NCI-H146 treated with DMSO at 0.1 percent for 48 hours (cell line): ENCODE measurements at regions not wholly inside any gene's neighbourhood (a gene's known extent, or its start where the extent isn't known, plus 50 kb on each side); places are given as distances from the start of the nearest gene placed in this dataset.

Experiments used
- DNase-seq: peaks from one replicate; lab custom pipeline; 2025; ENCODE audit not compliant: unreplicated experiment; lab: John Stamatoyannopoulos, UW

DNA sequence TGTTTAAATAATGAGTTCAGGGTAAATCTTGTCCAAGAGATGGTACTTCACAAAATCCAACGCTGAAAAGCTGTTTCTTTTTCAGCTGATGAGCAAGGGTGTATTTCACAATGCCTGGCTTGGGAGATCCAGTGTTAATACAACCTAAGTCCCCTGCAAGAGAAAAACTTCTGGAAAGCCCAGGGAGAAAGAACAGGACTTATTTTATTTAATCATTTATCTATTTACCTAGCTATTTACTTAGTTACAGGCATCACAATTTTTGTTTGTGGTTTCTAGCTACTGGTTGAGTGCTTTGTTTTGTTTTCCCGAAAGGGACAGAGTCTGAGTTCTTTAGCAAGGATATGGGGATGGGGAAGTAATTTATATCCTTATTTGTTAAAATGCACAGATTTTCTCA lies 598.2 kb upstream of the SYT4 start:
- DNase-seq, result no peak

DNA sequence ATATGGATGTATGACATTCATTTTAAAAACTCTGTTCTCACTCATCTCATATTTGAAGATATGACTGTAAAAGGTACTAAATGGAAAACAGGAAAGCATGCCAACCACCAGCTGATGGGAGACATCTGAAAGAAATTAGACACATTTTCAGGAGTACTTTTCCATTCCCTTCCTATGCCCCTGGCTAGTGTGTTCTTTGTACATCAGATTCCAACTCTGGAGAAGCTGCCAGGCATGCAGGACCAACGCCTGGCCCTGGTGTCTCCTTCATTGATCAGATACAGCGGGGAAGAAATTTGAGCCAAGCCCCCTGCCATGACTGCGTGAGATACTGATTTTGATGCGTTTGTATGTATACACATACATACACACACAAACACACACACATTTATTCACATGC lies 599.0 kb upstream of the SYT4 start:
- DNase-seq, result no peak

DNA sequence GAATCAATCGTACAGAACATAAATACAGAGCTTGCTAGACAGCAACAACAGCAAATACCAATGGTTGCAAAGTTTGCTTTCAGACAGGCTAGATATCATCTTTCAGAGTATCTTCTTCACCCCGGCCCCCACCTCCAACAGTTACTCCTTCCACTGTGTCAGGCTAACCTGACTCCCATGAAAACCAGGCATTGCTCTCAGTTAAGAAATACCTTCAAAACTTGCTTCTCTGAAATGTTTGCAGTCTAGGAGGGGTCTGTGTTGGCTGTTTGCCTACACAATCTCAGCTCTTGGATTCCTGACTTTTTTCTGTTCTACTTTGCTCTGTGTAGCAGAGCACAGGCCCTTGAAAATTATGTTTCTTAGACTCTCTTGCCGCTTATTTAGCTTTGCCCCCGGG lies 599.5 kb upstream of the SYT4 start:
- DNase-seq, result no peak

DNA sequence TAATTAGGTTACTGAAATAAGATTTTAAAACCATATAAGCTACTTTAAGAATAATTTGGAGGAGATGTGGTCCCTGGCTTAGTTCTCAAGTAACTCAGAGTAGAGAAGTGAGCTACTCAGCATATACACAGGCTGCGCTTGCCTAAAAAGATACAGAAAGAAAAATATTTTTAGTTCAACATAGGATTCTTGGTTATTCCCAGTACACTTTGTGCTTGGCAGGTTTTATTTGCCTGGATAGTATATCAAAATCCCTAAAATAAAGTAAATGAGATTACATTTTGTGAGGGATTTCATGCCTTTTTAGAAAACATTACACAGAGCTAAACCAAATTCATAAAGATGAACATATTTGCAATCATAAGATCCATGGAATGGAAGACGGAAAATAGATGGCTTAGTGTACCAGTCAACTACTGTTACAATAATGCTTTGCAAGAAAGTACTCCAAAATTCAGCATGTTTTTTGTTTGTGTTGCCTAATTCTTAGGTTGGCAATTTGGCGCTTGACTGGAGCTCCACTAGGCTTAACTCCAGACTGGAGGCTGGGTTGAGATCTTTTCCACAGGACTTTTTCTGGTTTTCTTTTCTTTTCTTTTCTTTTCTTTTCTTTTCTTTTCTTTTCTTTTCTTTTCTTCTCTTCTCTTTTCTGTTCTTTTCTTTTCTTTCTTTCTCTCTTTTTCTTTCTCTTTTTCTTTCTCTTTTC lies 600.5 kb upstream of the SYT4 start:
- no peak for DNase-seq

DNA sequence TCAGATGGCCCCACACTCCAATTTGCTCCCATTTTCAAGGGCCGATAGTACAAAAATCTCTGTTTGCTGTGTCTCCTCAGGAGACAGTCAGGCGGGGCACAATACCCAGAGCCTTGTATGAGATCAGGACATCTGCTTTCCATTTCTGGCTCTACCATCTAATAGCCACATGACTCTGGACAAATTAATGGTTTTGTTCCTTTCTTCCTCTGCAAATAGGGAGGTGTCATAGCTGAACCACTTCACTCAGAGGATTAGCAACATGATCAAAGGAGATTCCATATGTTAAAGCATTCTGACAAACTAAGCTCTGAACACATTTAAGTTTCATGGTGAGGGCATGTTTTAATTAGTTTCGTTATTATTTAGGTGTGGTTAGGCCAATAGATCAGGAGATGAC lies 602.1 kb upstream of the SYT4 start:
- no peak for DNase-seq

DNA sequence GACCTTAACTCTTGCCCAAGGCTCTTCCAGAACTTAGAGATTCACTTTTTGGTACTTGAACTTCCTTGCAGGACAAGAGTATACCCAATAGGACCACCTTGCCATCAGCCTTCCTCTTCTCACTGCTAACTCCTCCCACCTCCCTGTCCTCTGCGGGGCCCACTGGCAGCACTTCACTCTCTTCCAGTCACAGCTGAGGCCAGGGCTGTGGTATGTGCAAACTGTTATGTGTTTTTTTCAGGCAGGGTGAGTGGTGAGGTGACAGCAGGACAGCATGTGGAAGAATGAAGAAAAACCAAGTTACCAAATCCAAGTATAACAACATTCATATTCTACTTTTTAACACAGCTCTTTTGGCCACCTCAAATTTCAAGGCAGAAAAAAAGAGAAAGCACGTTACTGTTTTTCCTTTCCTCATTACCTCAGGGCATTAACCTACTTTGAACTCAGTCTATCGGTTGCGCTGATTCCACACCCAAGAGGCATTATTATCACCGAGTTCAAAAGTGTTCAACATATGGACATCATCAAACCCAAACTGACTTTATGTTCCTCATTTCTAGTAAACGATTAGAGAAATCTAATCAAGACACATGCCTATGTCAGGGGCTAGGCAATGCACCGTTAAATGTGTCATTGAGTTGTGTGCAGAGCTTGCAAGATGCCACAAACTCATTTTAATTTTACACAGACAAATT lies 605.2 kb upstream of the SYT4 start:
- no peak for DNase-seq

DNA sequence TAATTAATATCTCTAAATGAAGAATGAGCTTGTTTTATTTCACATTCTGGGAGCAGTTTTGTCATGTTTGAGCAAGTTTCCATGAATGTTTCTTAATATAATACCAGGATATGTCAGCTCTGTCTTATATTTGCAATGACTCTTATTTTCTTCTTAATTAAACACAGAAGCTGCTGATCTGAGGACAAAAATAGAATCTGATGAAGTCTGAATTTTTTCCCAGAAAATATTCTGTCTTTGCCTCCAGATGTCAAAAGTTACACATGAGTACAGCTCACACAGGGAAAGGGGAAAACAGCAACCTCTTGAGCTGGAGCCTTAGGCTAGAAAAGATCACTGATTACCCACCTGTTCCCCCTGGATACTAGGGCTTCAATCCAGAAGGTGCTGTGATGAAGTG lies 606.6 kb upstream of the SYT4 start:
- DNase-seq, result no peak

DNA sequence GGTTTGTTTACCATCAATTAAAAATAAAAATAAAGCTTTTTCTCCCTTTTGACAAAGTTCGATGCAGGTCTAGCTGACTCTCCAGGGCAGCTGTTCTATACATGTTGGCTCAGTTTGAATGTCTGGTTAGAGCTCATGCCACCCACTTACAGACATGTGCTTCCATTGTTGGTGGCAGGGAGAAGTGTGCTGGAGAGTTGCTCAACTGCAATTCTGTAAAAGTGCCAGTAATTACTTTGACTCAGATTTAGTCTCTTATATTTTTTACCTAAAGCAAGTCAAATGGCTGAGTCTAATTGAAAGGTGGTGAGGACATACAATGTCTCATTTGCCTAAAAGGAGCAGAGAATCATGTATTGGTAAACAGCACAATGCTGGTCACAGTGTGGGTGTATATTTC lies 609.1 kb upstream of the SYT4 start:
- no peak for DNase-seq

DNA sequence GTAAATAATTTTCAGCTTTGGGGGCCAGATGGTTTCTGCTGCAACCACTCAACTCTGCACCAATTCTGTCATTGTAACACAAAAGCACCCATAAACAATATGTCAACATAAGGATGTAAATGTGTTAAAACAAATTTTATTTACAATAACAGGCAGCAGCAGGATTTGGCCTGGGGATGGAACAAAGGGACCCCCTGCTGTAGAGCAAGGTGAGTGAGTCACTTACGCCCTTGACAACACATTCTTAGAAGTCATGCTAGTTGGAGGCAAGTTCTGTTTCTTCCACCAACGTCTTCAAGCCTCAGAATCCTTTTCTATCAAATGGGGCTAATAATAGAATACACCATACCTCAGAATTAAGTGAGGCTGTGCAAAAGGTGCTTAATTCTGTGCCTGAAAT lies 610.2 kb upstream of the SYT4 start:
- no peak for DNase-seq

DNA sequence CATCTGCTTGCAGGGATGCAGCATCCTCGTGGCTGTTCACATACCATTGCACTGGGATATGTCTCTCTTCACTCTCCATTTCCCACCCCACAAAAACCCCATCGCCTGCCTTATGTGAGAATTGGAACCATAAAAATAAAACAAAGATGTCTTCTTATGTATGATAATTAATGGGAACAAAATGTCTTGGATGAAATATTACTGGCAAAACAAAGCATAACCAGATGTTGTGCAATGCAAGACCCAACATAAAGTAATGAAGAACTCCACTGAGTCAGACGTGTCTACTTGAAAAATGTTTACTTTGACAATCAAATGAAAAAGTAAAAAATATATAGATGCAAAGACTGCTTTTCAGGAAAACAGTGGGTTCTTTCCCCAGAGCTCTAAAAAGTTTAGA lies 611.3 kb upstream of the SYT4 start:
- no peak for DNase-seq

DNA sequence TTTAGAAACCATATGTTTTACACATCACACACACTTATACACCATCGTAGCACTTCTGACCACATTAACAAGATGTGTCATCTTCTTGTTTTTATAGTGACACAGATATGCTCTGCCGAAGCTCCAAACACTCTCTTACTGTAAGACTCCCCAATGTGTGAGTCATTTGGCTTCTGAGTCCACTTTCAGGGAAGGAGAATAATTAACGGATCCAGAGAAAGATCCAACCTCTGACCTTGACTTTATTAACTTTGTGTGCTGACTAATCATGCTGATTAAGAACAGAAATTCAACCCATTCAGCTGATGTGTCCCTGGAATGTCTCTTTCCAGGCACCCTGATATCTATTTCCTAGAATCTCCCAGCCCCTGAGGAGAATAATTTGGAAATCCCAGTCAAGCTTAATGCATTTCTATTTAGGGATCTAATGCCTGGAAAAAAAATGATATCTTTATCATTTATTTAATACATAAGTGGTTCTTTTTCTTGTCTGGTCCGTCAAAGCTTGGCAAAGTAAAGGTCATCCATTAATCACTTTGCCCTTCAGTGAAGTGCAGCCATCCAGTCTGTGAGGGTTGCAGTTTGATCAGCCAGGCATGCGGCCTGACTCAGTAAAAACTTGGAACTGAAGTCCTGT lies 615.8 kb upstream of the SYT4 start:
- no peak for DNase-seq

DNA sequence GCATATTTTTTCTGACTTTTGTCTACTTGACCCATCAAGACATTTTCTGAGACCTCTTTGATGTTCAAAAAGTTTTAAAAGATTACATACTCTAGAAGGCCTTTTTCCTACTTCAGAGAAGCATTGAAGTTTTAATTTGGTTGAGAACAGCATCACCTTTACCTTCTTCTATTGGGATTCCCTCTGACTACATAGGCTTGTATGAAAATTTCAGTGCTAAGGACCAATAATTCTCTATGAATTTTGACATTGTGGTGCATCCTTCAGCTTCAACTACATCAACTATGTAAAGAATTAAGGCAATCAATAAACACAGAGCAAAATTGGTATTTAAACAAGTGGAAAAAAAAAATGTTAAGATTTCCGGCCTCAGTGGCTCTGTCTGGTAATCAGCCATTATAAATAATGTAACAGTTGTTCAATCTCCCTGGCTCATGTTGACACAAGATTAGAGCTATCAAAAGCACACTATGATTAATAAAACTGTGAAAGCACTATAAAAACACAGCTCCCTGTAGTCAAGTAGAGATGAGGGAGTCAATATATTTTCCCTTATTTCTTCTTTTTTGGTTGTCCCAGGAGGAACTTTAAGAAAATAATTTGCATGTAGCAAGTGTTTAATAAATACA lies 627.0 kb upstream of the SYT4 start:
- DNase-seq, result no peak

DNA sequence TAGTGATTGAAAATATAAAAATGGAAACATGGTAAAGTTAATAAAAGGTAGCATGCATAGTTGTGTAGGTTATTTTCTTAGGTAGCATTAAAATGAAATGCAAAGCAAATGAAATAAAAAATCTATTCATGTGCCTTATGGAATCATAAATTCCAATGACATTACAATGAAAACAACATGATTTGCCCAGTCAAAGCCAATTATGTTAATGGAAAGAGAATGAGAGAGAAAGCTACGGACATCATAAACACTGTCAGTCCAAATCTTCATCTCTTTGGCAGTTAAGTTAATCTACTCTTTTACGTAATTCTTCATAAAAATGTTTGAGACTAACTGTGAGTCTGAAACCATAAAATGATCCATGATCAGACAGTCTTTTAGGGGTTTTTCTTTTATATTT lies 636.7 kb upstream of the SYT4 start:
- no peak for DNase-seq

DNA sequence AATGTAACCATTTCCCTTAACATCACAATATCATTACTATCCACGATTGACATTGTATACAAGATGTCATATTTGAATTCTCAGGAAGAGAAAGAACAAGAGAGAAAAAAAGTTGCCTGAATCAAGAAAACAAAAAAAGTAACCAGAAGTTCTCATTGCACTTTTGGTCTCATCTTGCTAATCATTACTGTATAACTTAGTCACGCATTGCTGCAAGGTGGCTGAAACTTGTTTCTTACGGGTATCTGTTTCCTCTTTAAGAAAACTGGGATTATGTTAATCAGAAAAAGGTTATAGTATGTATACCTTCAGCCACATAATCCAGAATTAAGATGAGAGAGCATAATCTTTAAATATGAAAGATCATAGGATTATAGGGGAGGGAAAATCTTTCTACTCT lies 639.7 kb upstream of the SYT4 start:
- no peak for DNase-seq

DNA sequence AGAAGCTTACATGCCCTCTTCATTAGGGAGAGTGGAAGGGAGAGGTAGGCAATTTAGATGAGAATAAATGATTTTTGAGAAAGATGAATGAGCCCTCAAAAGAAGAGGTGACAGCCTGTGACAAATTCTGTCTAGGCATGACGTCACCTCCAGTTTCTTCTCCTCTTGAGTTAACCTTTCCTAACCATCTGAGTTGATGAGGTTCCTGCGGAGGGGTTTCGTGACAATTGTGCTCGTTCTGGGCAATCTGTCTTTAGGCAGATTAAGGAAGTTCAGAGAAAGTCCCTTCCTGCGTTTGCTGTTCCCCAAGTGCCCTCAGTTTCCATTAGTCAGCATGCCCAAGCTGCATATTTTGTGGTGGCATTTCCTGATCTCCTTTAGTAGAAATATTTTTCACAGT lies 640.2 kb upstream of the SYT4 start:
- no peak for DNase-seq

DNA sequence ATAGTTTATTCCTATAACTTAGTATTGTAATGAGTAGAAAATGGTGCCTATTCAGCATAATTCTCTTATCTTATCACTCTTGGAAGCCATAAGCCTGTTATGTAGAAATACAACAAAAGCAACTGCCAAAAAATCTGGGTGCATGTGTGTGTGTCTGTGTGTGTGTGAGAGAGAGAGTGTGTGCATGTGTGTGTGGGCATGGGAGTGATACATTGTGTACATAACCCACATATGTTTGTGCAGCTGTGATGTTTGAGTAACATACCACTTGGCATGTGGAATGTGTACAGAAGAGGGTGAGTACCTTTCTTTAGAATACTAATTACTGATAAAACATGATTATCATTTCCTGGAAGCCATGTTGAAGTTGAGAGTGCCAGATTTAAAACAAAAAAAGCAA lies 642.3 kb upstream of the SYT4 start:
- peak; percentile 16 for DNase-seq

DNA sequence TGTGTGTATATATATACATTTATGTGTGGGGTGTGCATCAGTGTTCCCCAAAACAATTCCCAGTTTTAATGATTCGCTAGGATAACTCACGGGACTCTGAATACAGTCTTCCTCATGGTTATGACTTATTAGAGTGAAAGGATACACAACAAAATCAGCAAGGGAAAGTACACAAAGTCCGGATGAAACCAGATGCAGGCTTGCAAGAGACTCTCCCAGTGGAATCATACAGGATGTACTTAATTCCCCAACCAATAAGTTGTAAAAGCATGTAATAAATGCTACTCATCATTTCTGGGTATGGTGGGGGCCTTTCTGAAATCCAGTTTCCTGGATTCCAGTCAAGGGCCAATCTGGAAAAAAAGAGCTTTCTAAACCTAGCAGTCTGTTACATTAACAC lies 654.1 kb upstream of the SYT4 start:
- no peak for DNase-seq

DNA sequence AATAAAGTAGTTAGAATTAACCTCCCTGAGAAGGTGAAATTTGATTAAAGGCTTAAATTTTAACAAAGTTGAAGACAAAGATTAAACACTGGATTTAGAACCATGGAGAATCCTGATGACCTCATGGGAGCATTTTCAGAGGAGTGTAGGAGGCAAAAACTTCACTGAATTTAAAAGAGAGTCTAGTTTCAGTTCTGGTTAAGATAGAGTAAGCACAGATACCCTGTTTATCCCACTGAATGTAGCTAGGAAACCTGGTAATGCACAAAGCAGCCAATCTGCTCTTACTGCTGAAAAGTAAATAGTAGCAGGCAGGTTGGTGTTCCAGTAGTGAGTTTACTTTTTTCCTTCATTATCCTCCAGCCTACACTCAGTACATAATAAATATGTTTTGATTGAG lies 654.9 kb upstream of the SYT4 start:
- DNase-seq, result no peak

DNA sequence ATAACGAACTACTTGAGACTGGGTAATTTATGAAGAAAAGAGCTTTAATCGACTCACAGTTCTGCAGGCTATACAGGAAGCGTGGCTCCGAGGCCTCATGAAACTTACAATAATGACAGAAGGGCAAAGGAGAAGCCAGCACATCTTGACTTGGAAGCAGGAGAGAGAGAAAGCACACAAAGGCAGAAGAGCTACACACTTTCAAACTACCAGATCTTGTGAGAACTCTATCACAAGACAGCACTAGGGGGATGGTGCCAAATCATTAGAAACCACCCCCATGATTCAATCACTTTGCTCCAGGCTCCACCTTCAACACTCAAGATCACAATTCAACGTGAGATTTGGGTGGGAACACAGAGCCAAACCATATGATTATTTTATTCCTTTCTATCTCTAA lies 655.9 kb upstream of the SYT4 start:
- DNase-seq, result no peak

DNA sequence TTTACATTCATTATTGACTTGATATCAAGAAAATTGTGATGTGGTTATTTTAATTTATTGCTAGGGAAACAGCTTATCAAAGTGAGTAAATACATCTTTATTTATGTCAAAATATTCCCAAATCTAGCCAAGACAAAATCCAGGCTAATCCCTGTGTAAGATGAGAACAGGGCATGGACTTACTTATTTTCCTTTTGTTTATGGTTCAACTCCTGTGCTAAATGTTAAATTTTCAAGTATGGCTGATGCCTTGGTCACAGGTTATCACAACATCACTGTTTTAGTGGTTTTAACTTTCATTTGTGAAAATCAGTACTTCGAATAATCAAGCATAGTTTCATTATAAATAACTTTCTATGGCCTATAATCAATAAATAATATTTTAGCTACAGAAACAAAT lies 657.0 kb upstream of the SYT4 start:
- DNase-seq, result no peak

DNA sequence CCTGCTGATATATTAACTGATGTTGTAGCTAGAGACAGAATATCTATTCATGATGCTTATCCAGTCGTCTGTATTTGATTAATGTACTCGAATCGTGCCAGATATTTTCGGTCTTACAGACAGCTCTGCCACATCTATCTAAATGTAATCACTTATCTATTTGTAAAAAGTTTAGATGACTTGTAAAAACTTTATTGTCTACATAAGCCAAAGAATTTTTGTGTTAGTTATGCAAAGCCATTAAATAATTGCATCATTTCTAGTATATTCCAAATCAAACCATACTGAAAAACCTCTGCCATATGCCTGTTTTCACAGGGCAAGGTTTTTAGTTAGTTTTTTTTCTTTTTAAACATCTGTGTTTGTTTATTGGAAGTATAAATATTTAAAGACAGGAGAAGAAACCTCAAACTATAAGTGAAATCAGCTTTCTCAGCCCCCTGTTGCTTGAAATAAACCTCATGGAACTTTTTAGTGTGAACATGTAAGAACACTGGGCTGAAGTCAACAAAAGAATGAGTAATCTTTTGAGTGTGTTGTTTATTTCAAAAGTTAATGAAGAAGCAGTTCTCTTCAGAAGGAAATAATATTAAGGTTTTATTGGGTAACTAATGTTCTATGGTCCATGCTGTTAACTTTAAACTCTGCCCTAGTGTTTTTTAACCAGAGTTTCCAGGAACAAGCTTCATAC lies 657.6 kb upstream of the SYT4 start:
- no peak for DNase-seq

DNA sequence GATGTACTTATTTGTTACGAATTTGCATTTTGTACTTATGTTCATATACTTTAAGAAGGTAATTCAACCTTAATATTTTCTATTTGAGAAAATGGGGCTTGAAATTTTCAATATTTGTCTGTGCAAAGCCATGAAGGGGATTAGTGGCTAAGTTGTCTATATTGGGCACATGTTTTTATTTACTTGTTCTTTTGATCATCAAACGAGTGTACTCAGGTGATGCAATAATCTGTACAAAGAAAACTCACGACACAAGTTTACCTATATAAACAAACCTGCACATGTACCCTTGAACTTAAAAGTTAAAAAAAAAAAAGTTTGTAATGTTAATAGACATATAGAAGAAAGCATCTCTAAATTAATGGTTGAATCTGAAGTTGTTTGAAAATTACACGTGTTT lies 658.9 kb upstream of the SYT4 start:
- DNase-seq, result no peak
